ENCODE measurements at regions not wholly inside any gene's neighbourhood (a gene's known extent, or its start where the extent isn't known, plus 50 kb on each side); places are given as distances from the start of the nearest gene placed in this dataset.

- TF ChIP-seq POLR2A (IDR thresholded peaks at IDR 0.05): no peak
- no peak for TF ChIP-seq CTCF (IDR thresholded peaks at IDR 0.05)
Measured at GRCh38 chr2:14316594-14316993, 315.9 kb upstream of the LRATD1 start.

Data from heart left ventricle (tissue), 13 donors.